WERI-Rb-1 (cell line): ENCODE measurements at regions not wholly inside any gene's neighbourhood (a gene's known extent, or its start where the extent isn't known, plus 50 kb on each side); places are given as distances from the start of the nearest gene placed in this dataset.

ENCODE experiments used
- DNase-seq: peaks from one replicate; pipeline ENCODE4 v3.0.0-alpha.2; 2020
- H3K27ac ChIP-seq: fragments of 250-450 bp; sonication (Bioruptor Pico); 2 replicates; pipeline ENCODE4 v1.5.1; 2020; ENCODE audit warnings: mild to moderate bottlenecking, moderate library complexity
- H3K27me3 ChIP-seq: fragments of 250-450 bp; sonication (Bioruptor Pico); 2 replicates; pipeline ENCODE4 v1.5.1; 2021; ENCODE audit warnings: mild to moderate bottlenecking, low read depth, moderate library complexity; ENCODE audit not compliant: insufficient read depth, severe bottlenecking
- H3K36me3 ChIP-seq: fragments of 250-450 bp; sonication (Bioruptor Pico); 2 replicates; pipeline ENCODE4 v1.5.1; 2020; ENCODE audit warnings: mild to moderate bottlenecking, moderate library complexity
- H3K4me3 ChIP-seq: 2 replicates; pipeline ENCODE4 v1.5.1; 2011; ENCODE audit warnings: low read depth, mild to moderate bottlenecking, control low read depth, low read length
- H3K9me3 ChIP-seq: fragments of 250-450 bp; sonication (Bioruptor Pico); 2 replicates; pipeline ENCODE4 v1.5.1; 2021; ENCODE audit warnings: mild to moderate bottlenecking, moderate library complexity; ENCODE audit not compliant: severe bottlenecking
- CTCF ChIP-seq: IDR thresholded peaks from 2 replicates; pipeline ENCODE4 v1.5.1; 2011; ENCODE audit warnings: low read depth, mild to moderate bottlenecking, control low read depth, inconsistent platforms, low read length

GRCh38 chr4:151933122-151933827 is 172.5 kb upstream of the GATB start:
- peaks cover 78% of the 10 kb centered on the region for H3K27me3 ChIP-seq
- DNase-seq = peak; percentile 21
- no peak overlapping the region for H3K27ac ChIP-seq
- TF ChIP-seq CTCF = no peak
- H3K36me3 ChIP-seq = no peaks in the 10 kb centered on the region
- no peak overlapping the region for H3K4me3 ChIP-seq
- no peaks in the 10 kb centered on the region for H3K9me3 ChIP-seq

DNA sequence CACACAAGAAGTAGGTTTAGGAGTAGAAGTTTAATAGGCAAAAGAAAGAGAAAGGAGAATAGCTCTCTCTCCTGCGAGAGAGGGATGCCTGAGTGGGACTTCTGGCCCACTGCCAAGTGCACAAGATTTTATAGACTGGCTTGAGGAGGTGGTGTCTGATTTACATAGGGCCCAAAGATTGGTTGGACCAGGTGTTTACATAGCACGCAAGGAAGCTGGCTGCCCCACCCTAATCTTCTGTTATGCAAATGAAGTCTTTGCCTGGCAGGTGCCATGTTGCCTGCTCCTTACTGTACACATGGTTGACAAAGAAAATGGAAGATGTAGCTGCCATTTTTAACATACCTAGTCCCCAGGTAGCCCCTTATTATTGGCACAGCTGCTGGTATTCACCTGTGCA is 170.8 kb upstream of the GATB start:
- Histone ChIP-seq H3K9me3 (no peaks in the 10 kb centered on the region), H3K27ac (no peak overlapping the region), H3K4me3 (no peak overlapping the region), H3K36me3 (no peaks in the 10 kb centered on the region), H3K27me3 (peaks cover 78% of the 10 kb centered on the region)
- TF ChIP-seq CTCF = no peak
- no peak for DNase-seq

- H3K36me3 ChIP-seq = no peaks in the 10 kb centered on the region
- H3K9me3 ChIP-seq = no peaks in the 10 kb centered on the region
- peaks cover 79% of the 10 kb centered on the region for H3K27me3 ChIP-seq
- no peak overlapping the region for H3K4me3 ChIP-seq
- no peak overlapping the region for H3K27ac ChIP-seq
- DNase-seq = no peak
- TF ChIP-seq CTCF = no peak
These were observed 169.6 kb upstream of the GATB start for GRCh38 chr4:151930372-151930771.

DNA sequence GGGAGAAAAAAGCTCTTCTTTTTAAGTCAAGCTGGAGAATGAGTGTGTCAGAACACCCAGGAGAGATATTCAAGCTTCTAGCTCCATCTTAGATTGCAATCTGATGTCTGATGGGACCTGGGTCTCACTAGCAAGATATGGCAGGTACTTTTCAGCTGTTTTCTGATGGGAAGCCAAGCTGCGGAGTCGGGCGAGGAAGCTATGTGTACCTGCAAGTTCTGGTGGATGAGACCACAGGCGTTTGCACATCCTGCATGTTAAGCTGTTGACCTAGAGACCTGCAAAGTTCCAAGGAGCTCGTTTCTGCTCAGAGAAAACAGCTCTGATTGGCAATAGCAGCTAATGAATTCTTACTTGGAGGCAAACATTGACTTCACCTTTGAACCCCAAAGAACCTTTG is 167.3 kb upstream of the GATB start:
- TF ChIP-seq CTCF = no peak
- Histone ChIP-seq H3K27ac (no peak overlapping the region), H3K27me3 (peaks cover 85% of the 10 kb centered on the region), H3K9me3 (no peaks in the 10 kb centered on the region), H3K36me3 (no peaks in the 10 kb centered on the region), H3K4me3 (no peak overlapping the region)
- DNase-seq = no peak

DNA sequence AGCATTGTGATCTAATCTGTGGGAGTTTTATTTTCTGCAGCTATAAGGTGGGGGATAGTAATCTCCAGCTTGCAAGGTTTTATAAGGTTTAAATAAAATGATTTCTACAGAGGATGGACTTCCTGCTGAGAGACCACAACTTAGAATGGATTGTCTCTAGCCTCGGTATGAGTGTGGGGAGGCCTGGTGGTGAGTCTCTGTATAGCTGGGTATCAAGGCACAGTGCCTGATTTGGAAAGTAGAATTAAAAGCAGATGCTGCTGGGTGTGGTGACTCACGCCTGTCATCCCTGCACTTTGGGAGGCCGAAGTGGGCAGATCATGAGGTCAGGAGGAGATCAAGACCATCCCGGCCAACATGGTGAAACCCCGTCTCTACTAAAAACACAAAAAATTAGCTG is 162.0 kb upstream of the GATB start:
- H3K36me3 ChIP-seq = no peaks in the 10 kb centered on the region
- peaks cover 3% of the 10 kb centered on the region for H3K9me3 ChIP-seq
- no peak overlapping the region for H3K27ac ChIP-seq
- H3K27me3 ChIP-seq = peaks cover 85% of the 10 kb centered on the region
- DNase-seq = no peak
- TF ChIP-seq CTCF = no peak
- no peak overlapping the region for H3K4me3 ChIP-seq

DNA sequence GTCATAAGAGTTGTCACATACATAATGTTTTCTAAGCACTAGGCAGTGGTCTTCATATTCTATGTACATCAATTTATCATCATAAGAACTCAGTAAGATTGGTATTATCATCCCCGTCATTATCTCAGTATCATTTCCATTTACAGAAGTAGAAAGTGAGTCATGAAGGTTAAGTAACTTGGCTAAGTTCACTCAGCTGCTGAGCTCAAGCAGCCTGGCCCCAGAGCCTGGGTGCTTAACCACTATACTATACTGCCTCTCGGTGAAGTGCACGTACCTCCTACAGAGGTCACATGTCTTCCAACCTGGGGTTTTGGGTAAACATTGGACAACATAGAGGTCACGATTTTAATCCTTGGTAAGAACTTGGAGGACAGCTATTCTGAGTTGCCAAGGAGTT is 161.5 kb upstream of the GATB start:
- Histone ChIP-seq H3K27ac (no peak overlapping the region), H3K9me3 (peaks cover 4% of the 10 kb centered on the region), H3K27me3 (peaks cover 85% of the 10 kb centered on the region), H3K36me3 (no peaks in the 10 kb centered on the region), H3K4me3 (no peak overlapping the region)
- DNase-seq = no peak
- TF ChIP-seq CTCF = no peak
